ENCODE measurements at regions not wholly inside any gene's neighbourhood (a gene's known extent, or its start where the extent isn't known, plus 50 kb on each side); places are given as distances from the start of the nearest gene placed in this dataset.
"Not testable (repeated sequence)": the region's sequence is repeated elsewhere in the genome, so short reads cannot be mapped to it uniquely, and the experiment has no call there.

GRCh38 chr15:67920524-67921240 lies 80.8 kb upstream of the RNU6-1 start:
- DNase-seq (ENCODE audit: low read depth) = no peak

- no peak for DNase-seq (ENCODE audit: low read depth)
Observed at GRCh38 chr15:67922106-67922675, 82.3 kb upstream of the RNU6-1 start.

- no peak for DNase-seq (ENCODE audit: low read depth)
Observed at GRCh38 chr15:67922971-67923945, 83.4 kb upstream of the RNU6-1 start.

- DNase-seq (ENCODE audit: low read depth) = no peak
Observed at GRCh38 chr15:67924359-67924974, 84.6 kb upstream of the RNU6-1 start.

- DNase-seq (ENCODE audit: low read depth) = no peak
Observed at GRCh38 chr15:67925182-67925581, 85.3 kb upstream of the RNU6-1 start.

GRCh38 chr15:67927501-67928168 lies 87.8 kb upstream of the RNU6-1 start:
- peak; percentile 79 for DNase-seq (ENCODE audit: low read depth)

GRCh38 chr15:67928666-67929065 lies 88.8 kb upstream of the RNU6-1 start:
- no peak for DNase-seq (ENCODE audit: low read depth)

GRCh38 chr15:67930720-67931119 lies 90.9 kb upstream of the RNU6-1 start:
- no peak for DNase-seq (ENCODE audit: low read depth)

GRCh38 chr15:67931861-67932260 lies 92.0 kb upstream of the RNU6-1 start:
- no peak for DNase-seq (ENCODE audit: low read depth)

GRCh38 chr15:67934126-67934525 lies 94.3 kb upstream of the RNU6-1 start:
- not testable (repeated sequence) for DNase-seq (ENCODE audit: low read depth)

- no peak for DNase-seq (ENCODE audit: low read depth)
Observed at GRCh38 chr15:67935244-67935643, 95.4 kb upstream of the RNU6-1 start.

GRCh38 chr15:67936258-67936657 lies 96.4 kb upstream of the RNU6-1 start:
- DNase-seq (ENCODE audit: low read depth) = no peak

- no peak for DNase-seq (ENCODE audit: low read depth)
Observed at GRCh38 chr15:67937153-67937761, 97.4 kb upstream of the RNU6-1 start.

- DNase-seq (ENCODE audit: low read depth) = not testable (repeated sequence)
Observed at GRCh38 chr15:67939179-67939578, 99.3 kb upstream of the RNU6-1 start.

GRCh38 chr15:67939588-67940323 lies 99.9 kb upstream of the RNU6-1 start:
- not testable (repeated sequence) for DNase-seq (ENCODE audit: low read depth)

GRCh38 chr15:67940324-67940719 lies 100.5 kb upstream of the RNU6-1 start:
- DNase-seq (ENCODE audit: low read depth) = no peak

GRCh38 chr15:67941648-67942310 lies 101.9 kb upstream of the RNU6-1 start:
- no peak for DNase-seq (ENCODE audit: low read depth)

GRCh38 chr15:67943475-67943874 lies 103.6 kb upstream of the RNU6-1 start:
- no peak for DNase-seq (ENCODE audit: low read depth)

- peak; percentile 9 for DNase-seq (ENCODE audit: low read depth)
Observed at GRCh38 chr15:67944010-67944641, 104.3 kb upstream of the RNU6-1 start.

- no peak for DNase-seq (ENCODE audit: low read depth)
Observed at GRCh38 chr15:67945131-67945530, 105.3 kb upstream of the RNU6-1 start.

All from fibroblast of the conjunctiva (primary cell).